Dermis blood vessel endothelial cell (primary cell): ENCODE measurements at regions not wholly inside any gene's neighbourhood (a gene's known extent, or its start where the extent isn't known, plus 50 kb on each side); places are given as distances from the start of the nearest gene placed in this dataset.

ENCODE experiments used
- DNase-seq: peaks from one replicate; pipeline ENCODE4 v3.0.0; 2010

DNA sequence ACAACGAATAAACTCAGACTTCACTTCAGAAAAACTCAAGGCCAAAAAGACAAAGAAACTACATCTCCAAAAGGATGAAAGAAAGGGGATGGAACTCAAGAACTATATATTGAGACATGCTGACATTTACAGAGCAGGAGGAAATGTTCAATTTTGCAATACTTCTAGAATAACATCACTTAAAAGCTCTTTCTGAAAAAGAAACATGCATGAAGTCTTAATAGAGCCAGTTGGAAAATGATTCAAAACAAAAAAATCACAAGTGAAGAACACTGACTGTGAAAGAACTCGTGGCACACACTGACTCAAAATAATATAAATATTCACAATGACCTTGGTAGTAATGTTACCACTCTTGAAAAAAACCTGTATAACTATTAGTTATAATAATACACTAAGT lies 267.8 kb upstream of the NREP start:
- no peak for DNase-seq

DNA sequence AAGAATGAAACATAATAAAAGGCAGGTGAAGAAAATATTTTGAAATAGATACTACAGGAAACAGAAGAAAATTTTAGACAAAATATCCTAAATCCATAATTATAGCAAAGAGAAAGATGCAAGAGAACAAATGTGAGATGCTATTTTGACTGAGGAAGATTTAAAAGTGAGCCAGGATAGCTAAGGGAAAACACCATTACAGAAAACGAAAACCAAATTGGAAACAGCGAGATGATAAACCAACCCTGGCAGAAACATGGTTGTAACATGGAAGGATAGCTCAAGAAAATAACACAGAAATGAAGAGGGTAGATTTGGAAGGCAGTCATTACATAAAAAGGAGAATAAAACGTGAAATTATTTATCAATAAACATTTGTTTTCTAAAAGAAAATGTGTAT lies 267.2 kb upstream of the NREP start:
- DNase-seq: no peak

DNA sequence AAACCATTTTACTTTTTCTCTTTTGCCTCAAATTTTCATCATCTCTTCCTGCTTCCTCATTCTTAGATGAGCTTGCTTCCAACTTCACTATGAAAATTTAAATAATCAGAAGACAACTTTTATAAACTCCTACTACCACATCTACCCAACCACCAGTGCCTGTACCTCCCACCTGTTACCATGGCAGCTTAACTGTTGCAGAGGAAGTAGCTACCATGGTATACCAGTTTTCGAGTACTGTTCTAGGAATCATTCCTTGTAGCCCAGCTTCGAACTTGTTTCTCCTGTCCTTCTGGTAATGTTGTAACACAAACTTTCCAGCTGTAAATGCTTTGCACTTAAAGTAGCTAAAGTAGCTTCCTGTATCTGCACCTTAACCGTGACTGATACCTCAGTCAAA lies 266.8 kb upstream of the NREP start:
- no peak for DNase-seq

GRCh38 chr5:112018846-112019245 lies 261.9 kb upstream of the NREP start:
- DNase-seq: no peak

- no peak for DNase-seq
Measured at GRCh38 chr5:112016980-112017379, 260.0 kb upstream of the NREP start.

- no peak for DNase-seq
Measured at GRCh38 chr5:112014783-112015395, 257.9 kb upstream of the NREP start.

DNA sequence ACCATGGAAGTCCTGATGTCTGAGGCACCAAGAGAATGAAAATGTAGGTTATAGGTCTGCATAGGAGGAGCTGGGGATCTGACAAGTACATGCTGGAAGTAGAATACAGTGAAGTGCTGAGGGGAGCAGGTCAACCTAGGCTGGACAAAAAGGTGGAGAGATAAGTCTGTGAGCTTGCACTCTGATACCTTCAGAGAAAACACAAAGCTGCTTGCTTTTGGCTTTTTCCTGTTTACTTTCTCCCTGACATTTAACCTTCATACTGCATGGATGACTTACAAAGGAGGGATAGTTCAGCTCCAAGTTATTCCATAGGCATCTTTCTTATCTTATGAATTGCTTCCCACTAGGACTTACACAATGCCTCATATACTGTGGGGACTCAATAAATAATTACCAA lies 256.7 kb upstream of the NREP start:
- no peak for DNase-seq

GRCh38 chr5:112012104-112012503 lies 255.1 kb upstream of the NREP start:
- no peak for DNase-seq

DNA sequence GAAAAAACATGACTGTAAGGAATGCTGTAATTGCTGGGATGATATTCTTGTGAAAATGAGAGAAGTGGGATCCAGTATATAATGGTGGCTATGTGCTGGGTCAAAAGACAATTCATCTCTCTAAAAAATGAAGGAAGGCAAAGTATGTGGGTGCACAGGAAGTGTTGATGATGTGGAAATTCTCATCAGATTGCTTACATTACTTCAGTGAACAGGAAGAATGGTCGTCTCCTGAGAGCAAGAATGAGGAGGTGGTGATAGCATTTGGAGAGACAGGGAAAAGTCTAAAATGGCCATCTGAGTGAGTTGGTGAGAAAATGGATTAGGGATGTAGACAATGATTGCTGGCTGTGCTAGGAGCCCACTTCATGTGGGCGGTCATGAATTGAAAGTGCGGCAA lies 253.5 kb upstream of the NREP start:
- no peak for DNase-seq

DNA sequence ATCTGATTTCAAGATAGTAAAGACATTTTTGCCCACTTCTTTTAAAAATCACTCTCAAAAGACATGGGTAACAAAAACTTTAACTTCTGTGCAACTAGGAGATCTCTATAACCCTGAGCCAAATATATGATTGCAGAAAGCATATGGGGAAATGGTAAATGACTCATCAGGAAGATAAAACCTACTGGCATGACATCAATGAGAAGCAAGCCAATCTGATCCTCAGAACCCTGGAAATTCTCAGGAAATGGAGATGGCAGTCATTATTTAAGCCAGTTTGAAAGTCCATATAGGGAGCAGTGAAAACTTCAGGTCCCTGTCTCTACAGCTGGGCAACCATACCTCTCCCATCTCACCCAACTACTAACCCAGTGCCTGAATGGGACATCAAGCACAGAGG lies 249.7 kb upstream of the NREP start:
- DNase-seq: no peak

DNA sequence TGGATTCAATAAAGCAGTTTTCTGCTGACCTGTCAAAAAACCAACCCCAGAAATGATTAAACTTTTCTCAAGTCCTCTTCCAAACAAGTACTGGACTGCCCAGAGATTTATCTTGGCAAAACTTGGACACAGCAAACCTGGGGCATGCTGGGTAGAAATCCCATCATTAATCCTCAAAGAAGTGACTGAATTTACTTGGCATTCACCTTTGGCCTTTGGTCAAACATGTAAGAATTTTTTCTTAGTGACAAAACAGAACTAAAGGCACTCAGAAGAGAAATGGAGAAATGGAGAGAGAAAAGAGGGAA lies 248.6 kb upstream of the NREP start:
- no peak for DNase-seq

DNA sequence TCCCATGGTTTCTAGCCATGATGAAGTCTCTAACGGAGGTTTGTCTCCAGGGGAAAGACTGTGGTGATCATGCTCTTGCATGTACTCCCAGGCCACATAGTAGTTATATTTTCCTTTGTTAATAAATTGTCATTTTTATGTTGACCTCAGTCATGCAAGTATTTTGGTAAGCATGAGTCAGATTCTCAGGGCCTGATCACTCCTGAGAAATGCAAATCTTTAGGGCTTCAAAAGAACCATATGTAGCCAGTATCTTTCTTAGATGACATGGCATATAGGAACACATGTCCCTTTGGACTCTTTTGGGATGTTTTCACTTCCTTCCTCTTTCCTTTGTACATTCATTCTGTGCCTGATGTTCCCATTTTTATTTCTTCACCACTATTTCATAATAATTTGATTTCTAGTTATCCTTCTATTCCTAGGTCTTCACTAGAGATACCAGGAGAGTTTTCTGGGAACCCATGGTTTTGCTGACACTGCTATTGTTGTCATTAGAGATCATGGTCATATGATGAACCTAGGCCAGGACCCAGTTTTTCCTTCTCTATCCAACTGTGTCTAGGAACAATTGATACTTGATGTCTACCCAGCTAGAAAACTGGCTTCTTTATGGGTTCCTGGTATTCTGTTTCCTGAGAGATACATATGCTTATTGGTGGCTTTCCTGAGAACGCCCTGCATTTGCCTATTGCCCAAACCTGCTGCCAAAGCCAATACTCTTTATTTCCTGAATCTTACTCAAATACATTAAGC lies 248.1 kb upstream of the NREP start:
- DNase-seq: no peak

DNA sequence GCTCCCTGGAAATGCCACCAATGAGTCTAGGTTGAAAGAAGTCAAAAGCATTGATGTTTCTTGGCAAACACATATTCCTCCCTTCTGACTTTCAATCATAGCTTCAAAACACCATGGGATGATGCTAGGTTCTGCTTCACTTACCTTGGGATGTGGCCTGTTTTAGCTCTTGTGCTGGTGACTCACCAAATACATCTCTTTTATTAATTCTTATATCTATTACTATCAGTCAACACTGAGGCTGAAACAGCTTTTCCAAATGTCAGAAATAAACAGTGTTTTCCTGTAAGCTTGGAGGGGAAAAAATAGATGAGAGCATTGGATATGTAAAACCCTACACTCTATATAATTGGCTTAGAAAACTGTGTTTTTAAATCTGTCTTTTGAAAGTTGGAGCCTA lies 245.4 kb upstream of the NREP start:
- DNase-seq: no peak

DNA sequence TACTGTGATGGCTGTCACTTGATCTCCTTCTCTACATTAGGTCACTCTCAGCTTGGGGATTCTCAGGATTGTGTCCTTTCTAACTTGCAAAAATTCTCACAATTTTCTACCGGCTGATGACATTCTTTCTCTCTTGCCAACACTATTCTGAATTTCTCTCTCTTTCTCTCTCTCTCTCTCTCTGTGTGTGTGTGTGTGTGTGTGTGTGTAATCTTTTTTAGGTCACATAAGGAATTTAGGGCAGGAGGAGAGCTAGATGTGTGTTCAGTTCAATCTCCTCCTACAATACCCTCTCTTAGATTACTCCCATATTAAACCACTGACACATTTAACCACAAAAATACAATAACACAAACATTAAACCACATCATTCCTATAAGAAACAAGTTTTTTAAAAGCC lies 242.3 kb upstream of the NREP start:
- no peak for DNase-seq

GRCh38 chr5:111998871-111999270 lies 241.9 kb upstream of the NREP start:
- no peak for DNase-seq

- no peak for DNase-seq
Measured at GRCh38 chr5:111997711-111998110, 240.7 kb upstream of the NREP start.

- DNase-seq: no peak
Measured at GRCh38 chr5:111997308-111997707, 240.3 kb upstream of the NREP start.

- DNase-seq: no peak
Measured at GRCh38 chr5:111996574-111996973, 239.6 kb upstream of the NREP start.

GRCh38 chr5:111995701-111996100 lies 238.7 kb upstream of the NREP start:
- DNase-seq: no peak

DNA sequence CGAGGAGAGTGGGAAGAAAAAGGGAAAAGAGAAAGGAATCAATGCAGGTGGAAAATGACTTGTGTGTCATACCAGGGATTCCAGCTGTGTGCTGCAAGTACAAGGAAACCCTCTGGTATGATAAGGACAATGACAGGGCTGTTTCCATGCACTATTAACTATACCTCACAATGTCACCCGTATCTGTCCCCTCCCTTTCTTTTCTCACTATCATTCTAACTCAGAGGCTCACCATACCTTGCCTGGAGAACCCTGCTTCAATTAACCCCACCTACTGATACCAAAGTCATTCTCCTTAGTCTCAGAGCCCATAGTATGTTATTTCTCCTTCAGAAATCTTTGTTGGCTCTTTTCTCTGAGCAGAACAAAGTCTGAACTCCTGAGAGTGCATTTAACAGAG lies 236.2 kb upstream of the NREP start:
- DNase-seq: no peak

GRCh38 chr5:111984044-111984443 lies 227.1 kb upstream of the NREP start:
- no peak for DNase-seq

GRCh38 chr5:111983459-111983858 lies 226.5 kb upstream of the NREP start:
- DNase-seq: no peak

DNA sequence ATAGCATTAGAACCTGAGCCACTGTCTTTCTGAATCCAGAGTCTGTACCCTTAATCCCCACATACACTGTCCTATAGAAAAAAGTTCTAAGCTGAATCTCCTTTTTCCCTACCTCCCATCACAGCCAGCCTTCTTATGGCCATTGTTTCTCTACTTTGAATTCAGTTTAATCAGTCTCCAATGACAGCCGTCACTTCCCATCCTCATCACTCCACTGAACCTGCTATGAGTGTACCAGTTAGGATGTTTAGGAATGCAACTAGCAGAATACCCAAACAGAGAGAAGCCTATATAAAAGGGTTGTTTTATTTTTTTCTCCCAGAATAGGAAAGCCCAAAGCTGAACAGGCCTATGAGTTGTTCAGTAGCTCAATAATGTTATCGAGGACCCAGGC lies 220.4 kb upstream of the NREP start:
- no peak for DNase-seq

DNA sequence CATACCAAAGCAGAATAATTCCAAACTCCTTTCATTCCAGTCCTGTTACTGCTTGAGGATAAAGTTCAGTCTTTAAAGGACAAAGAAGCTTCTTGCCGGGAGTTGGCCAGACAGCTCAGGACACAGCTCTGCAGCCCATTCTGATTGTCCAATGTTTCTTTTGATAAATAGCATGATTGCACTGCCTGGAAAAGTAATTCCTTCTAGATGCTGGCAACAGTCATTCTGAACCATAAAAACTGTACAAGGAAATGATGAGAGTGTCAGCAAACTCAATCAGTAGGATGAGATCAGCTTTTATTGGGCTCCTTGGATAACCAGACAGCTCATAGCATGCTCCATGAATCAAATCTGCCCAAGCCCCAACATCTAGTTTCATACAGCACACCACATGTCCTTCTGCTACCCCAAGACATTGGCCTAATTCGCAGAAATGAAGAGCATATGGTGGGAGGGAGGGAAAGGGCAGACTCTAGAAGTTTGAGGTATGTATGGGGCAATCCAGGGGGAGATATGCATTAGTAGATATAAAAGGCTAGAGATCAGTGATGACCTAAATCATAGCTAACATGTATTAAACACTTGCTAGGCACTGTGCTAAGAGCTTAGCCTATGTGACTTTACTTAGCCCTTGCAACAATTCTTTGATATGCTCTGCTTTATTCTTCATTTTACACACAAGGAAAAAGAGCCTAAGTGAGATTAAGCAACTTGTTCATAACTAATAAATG lies 219.9 kb upstream of the NREP start:
- no peak for DNase-seq
